Muscle layer of duodenum (tissue), 2 donors: ENCODE measurements at regions not wholly inside any gene's neighbourhood (a gene's known extent, or its start where the extent isn't known, plus 50 kb on each side); places are given as distances from the start of the nearest gene placed in this dataset.

Experiments
- H3K27ac ChIP-seq: one replicate; pipeline ENCODE4 v1.7.0; 2013; ENCODE audit warnings: mild to moderate bottlenecking, low read length
- H3K27me3 ChIP-seq: one replicate; pipeline ENCODE4 v1.7.0; 2013; ENCODE audit warnings: low read depth, mild to moderate bottlenecking, control low read depth, low read length
- H3K36me3 ChIP-seq, 2 donors: one replicate each; pipeline ENCODE4 v1.7.0; 2013; ENCODE audit warnings: low read length in 2 of 2, control low read depth in 1 of 2, mild to moderate bottlenecking in 1 of 2; ENCODE audit not compliant: insufficient read depth in 2 of 2, control insufficient read depth in 1 of 2
- H3K4me1 ChIP-seq, 2 donors: one replicate each; pipeline ENCODE4 v1.7.0; 2013; ENCODE audit warnings: low read length in 2 of 2, mild to moderate bottlenecking in 2 of 2, control low read depth in 1 of 2, moderate library complexity in 1 of 2; ENCODE audit not compliant: insufficient read depth in 2 of 2, control insufficient read depth in 1 of 2
- H3K4me3 ChIP-seq, 2 donors: one replicate each; pipeline ENCODE4 v1.7.0; 2013; ENCODE audit warnings: low read length in 2 of 2, low read depth in 1 of 2, mild to moderate bottlenecking in 1 of 2
- H3K9me3 ChIP-seq, 2 donors: one replicate each; pipeline ENCODE4 v1.7.0; 2013; ENCODE audit warnings: low read length in 2 of 2, control low read depth in 1 of 2, mild to moderate bottlenecking in 1 of 2; ENCODE audit not compliant: control insufficient read depth in 1 of 2
- donor health status: healthy.

- no peaks in the 10 kb centered on the region for H3K27me3 ChIP-seq
- no peaks in the 10 kb centered on the region for H3K9me3 ChIP-seq
- H3K4me1 ChIP-seq: no peaks in the 10 kb centered on the region
- no peak overlapping the region for H3K4me3 ChIP-seq
- H3K27ac ChIP-seq: no peak overlapping the region
- H3K36me3 ChIP-seq: no peaks in the 10 kb centered on the region
These were observed 316.5 kb upstream of the ZFHX3 start for GRCh38 chr16:73364413-73364812.

- H3K4me1 ChIP-seq: no peaks in the 10 kb centered on the region
- H3K27me3 ChIP-seq: no peaks in the 10 kb centered on the region
- no peak overlapping the region for H3K4me3 ChIP-seq
- no peaks in the 10 kb centered on the region for H3K9me3 ChIP-seq
- no peak overlapping the region for H3K27ac ChIP-seq
- no peaks in the 10 kb centered on the region for H3K36me3 ChIP-seq
These were observed 313.1 kb upstream of the ZFHX3 start for GRCh38 chr16:73361061-73361460.

- H3K4me3 ChIP-seq: no peak overlapping the region
- no peak overlapping the region for H3K27ac ChIP-seq
- no peaks in the 10 kb centered on the region for H3K27me3 ChIP-seq
These were observed 308.6 kb upstream of the ZFHX3 start for GRCh38 chr16:73356401-73357079.

GRCh38 chr16:73355981-73356380 is 308.1 kb upstream of the ZFHX3 start:
- Histone ChIP-seq H3K27ac (no peak overlapping the region), H3K9me3 (no peaks in the 10 kb centered on the region), H3K27me3 (no peaks in the 10 kb centered on the region), H3K4me3 (no peak overlapping the region), H3K4me1 (no peaks in the 10 kb centered on the region), H3K36me3 (no peaks in the 10 kb centered on the region)

More at GRCh38 chr16:73356401-73357079, 308.6 kb upstream of the ZFHX3 start:
- Histone ChIP-seq H3K4me1 (no peaks in the 10 kb centered on the region), H3K9me3 (no peaks in the 10 kb centered on the region), H3K36me3 (no peaks in the 10 kb centered on the region)

GRCh38 chr16:73354434-73354833 is 306.5 kb upstream of the ZFHX3 start:
- Histone ChIP-seq H3K27me3 (no peaks in the 10 kb centered on the region), H3K4me1 (no peaks in the 10 kb centered on the region), H3K9me3 (no peaks in the 10 kb centered on the region), H3K36me3 (no peaks in the 10 kb centered on the region), H3K4me3 (no peak overlapping the region), H3K27ac (no peak overlapping the region)

- Histone ChIP-seq H3K27ac (no peak overlapping the region), H3K4me1 (no peaks in the 10 kb centered on the region), H3K4me3 (no peak overlapping the region), H3K27me3 (no peaks in the 10 kb centered on the region), H3K9me3 (no peaks in the 10 kb centered on the region), H3K36me3 (no peaks in the 10 kb centered on the region)
These were observed 303.0 kb upstream of the ZFHX3 start for GRCh38 chr16:73350707-73351452.

GRCh38 chr16:73347500-73348375 is 299.8 kb upstream of the ZFHX3 start:
- H3K9me3 ChIP-seq: no peaks in the 10 kb centered on the region
- H3K27me3 ChIP-seq: no peaks in the 10 kb centered on the region
- H3K4me1 ChIP-seq: no peaks in the 10 kb centered on the region
- H3K36me3 ChIP-seq: no peaks in the 10 kb centered on the region
- no peak overlapping the region for H3K4me3 ChIP-seq
- H3K27ac ChIP-seq: no peak overlapping the region

GRCh38 chr16:73339821-73340220 is 291.9 kb upstream of the ZFHX3 start:
- Histone ChIP-seq H3K27ac (no peak overlapping the region), H3K27me3 (no peaks in the 10 kb centered on the region), H3K4me3 (no peak overlapping the region), H3K36me3 (no peaks in the 10 kb centered on the region), H3K4me1 (no peaks in the 10 kb centered on the region), H3K9me3 (no peaks in the 10 kb centered on the region)

- Histone ChIP-seq H3K9me3 (no peaks in the 10 kb centered on the region), H3K27me3 (no peaks in the 10 kb centered on the region), H3K36me3 (no peaks in the 10 kb centered on the region), H3K27ac (no peak overlapping the region), H3K4me3 (no peak overlapping the region), H3K4me1 (no peaks in the 10 kb centered on the region)
These were observed 289.7 kb upstream of the ZFHX3 start for GRCh38 chr16:73337373-73338296.

GRCh38 chr16:73329358-73330286 is 281.7 kb upstream of the ZFHX3 start:
- Histone ChIP-seq H3K36me3 (no peaks in the 10 kb centered on the region), H3K27ac (no peak overlapping the region), H3K4me3 (no peak overlapping the region), H3K27me3 (no peaks in the 10 kb centered on the region), H3K4me1 (no peaks in the 10 kb centered on the region), H3K9me3 (no peaks in the 10 kb centered on the region)
